ENCODE measurements at regions not wholly inside any gene's neighbourhood (a gene's known extent, or its start where the extent isn't known, plus 50 kb on each side); places are given as distances from the start of the nearest gene placed in this dataset.

DNA sequence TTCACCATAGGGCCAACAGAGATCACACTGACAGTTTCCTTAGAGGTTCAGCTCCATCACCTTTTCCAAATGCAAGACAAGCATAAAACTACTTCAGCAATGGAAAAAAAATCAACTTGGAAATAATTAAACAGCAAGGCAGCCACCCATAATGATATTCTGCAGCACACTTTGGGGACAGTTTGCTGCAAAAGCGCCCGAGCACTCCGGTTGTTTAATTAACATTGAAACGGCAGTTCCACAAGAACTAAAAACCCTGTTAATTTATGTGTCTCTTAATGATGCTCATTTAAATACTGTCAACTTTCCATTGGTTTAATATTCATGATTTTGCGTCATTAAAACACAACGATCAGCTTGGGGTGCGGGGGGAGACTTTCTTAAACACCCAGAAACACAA is 153.2 kb downstream of the ELAVL4 start:
- H3K36me3 Mint-ChIP-seq (ENCODE audit: low read depth): no peaks in the 10 kb centered on the region
- ChIA-PET CTCF (no interaction called here), POLR2A (no interaction called here)
- TF ChIP-seq, protein P1, sequence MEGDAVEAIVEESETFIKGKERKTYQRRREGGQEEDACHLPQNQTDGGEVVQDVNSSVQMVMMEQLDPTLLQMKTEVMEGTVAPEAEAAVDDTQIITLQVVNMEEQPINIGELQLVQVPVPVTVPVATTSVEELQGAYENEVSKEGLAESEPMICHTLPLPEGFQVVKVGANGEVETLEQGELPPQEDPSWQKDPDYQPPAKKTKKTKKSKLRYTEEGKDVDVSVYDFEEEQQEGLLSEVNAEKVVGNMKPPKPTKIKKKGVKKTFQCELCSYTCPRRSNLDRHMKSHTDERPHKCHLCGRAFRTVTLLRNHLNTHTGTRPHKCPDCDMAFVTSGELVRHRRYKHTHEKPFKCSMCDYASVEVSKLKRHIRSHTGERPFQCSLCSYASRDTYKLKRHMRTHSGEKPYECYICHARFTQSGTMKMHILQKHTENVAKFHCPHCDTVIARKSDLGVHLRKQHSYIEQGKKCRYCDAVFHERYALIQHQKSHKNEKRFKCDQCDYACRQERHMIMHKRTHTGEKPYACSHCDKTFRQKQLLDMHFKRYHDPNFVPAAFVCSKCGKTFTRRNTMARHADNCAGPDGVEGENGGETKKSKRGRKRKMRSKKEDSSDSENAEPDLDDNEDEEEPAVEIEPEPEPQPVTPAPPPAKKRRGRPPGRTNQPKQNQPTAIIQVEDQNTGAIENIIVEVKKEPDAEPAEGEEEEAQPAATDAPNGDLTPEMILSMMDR (IDR thresholded peaks at IDR 0.05): no peak
- H3K27me3 Mint-ChIP-seq: peaks cover 9% of the 10 kb centered on the region
- no peaks in the 10 kb centered on the region for H3K9me3 Mint-ChIP-seq
- no peak for DNase-seq
- intact Hi-C loops (cut with micrococcal nuclease): no loop called here
- no peaks in the 10 kb centered on the region for H3K4me1 Mint-ChIP-seq
- H3K27ac Mint-ChIP-seq: no peak overlapping the region
- H3K4me3 Mint-ChIP-seq: no peak overlapping the region
- ATAC-seq (ENCODE audit: low read depth): no peak

DNA sequence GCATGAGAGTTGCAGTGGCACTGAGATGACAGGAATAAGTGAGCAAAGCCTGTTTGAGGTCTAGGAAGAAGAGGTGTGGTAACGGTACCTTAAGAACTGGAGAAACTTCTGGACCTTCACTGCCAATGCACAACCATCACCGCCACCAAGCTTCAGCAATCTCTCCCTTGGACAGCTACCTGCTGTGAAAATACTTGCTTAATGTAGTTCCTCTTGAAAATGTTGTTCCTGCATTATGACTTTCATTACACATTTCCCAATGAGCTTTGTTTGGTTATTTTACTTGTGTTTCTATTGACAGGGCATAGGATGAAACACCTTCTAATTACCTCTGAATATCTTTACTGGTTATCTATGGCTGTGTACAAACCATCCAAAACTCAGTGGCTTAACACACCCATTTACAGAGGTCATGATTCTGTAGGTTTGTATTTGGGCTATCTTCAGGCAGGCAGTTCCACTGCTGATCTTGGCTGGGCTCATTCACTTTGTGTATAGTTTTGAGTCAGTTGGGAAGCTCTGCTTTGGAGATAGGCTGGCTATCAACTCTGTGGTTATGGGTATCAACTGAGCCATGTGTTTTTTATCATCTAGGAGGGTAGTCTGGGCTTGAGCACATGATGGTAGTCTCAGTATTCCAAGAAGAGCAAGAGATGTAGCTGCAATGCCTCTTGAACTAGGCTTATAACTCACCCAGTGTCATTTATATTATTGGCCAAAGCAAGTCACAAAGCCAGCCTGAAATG is 149.4 kb downstream of the ELAVL4 start:
- CTCF ChIA-PET: interaction anchor here (0.7 kb wide), 1 partner anchor 12 kb away, joined by 3 read pairs; no protein-coding TSS in a partner anchor
- no peak overlapping the region for H3K27ac Mint-ChIP-seq
- intact Hi-C loops (cut with micrococcal nuclease): no loop called here
- DNase-seq (no peak), ATAC-seq (ENCODE audit: low read depth) (no peak)
- peaks cover 4% of the 10 kb centered on the region for H3K27me3 Mint-ChIP-seq
- POLR2A ChIA-PET: no interaction called here
- no peaks in the 10 kb centered on the region for H3K36me3 Mint-ChIP-seq (ENCODE audit: low read depth)
- TF ChIP-seq, protein P1 (IDR thresholded peaks at IDR 0.05): no peak
- H3K4me1 Mint-ChIP-seq: no peaks in the 10 kb centered on the region
- H3K9me3 Mint-ChIP-seq: no peaks in the 10 kb centered on the region
- no peak overlapping the region for H3K4me3 Mint-ChIP-seq

DNA sequence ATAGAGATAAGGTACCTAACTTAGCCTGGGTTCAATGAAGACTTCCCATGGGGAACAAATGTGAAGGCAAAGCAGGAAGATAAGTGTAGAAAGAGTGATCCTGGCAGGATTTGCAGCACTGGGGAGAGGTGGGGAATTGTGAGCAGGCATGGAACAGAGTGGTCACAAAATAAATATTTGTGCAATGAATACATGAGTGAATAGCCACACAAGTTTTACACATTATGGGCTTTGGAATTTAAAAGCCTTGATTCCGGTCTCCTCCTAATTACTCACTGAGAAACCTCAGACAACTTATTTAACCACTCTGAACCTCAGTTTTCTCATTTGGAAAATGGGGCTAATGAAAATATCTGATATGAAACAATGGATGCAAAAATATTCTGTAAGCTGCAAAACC is 148.3 kb downstream of the ELAVL4 start:
- H3K27me3 Mint-ChIP-seq: peaks cover 4% of the 10 kb centered on the region
- TF ChIP-seq, protein P1 (IDR thresholded peaks at IDR 0.05): no peak
- no peak for ATAC-seq (ENCODE audit: low read depth)
- no peak for DNase-seq
- no peak overlapping the region for H3K4me3 Mint-ChIP-seq
- H3K27ac Mint-ChIP-seq: no peak overlapping the region
- intact Hi-C loops (cut with micrococcal nuclease): no loop called here
- CTCF ChIA-PET: no interaction called here
- H3K9me3 Mint-ChIP-seq: no peaks in the 10 kb centered on the region
- POLR2A ChIA-PET: no interaction called here
- H3K4me1 Mint-ChIP-seq: peaks cover 4% of the 10 kb centered on the region
- H3K36me3 Mint-ChIP-seq (ENCODE audit: low read depth): no peaks in the 10 kb centered on the region
